Eye (tissue), 1 donor: ENCODE measurements at regions not wholly inside any gene's neighbourhood (a gene's known extent, or its start where the extent isn't known, plus 50 kb on each side); places are given as distances from the start of the nearest gene placed in this dataset.

ENCODE experiments used
- DNase-seq: peaks from one replicate; pipeline ENCODE4 v3.0.0-alpha.2; 2015

GRCh38 chr21:28783641-28784185 is 209.0 kb downstream of the LTN1 start:
- no peak for DNase-seq

DNA sequence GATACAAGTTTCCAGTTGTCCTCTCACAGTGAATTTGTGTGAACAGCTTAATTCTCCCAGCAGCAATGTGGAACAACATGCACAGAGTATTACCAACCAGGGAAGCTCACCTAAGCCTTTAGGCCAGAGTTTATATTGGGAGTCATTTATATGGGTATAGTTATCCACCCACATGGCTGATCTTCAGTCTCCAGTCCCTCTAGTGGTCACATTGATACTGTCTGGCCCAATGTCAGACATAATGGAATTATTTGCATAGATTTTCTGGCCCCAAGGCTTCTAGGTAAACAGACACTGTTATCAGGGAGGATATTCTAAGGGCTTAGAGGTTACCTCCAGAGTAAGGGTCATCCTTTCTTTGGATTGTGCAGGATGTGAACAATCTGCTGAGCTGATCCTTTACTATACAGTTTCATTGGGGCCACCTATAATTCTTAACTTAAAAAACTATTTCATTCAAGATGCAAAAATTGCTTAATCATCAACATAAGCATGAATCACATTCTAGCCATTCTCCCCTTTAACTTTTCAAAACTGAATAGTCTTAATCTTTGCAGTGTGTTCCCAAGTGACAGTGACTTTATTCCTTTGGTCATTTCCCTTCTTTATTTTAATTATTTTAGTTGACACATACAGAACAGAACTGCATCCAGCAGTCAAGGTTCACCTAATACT is 210.9 kb downstream of the LTN1 start:
- no peak for DNase-seq

DNA sequence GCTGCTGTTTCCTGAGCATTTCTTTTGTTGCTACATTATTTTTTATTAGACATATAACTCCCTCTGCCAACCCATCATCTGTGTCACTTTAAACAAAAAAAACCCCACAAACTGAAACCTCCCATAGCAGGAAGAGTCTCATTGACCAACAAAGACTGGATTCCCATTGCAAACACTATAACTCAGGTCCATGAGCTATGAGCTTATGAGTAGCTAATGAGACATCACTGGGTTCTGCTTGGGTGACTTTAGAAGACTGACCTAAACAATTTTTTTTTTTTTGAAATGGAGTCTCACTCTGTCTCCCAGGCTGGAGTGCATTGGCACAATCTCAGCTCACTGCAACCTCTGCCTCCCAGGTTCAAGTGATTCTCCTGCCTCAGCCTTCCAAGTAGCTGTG is 212.8 kb downstream of the LTN1 start:
- DNase-seq = no peak

DNA sequence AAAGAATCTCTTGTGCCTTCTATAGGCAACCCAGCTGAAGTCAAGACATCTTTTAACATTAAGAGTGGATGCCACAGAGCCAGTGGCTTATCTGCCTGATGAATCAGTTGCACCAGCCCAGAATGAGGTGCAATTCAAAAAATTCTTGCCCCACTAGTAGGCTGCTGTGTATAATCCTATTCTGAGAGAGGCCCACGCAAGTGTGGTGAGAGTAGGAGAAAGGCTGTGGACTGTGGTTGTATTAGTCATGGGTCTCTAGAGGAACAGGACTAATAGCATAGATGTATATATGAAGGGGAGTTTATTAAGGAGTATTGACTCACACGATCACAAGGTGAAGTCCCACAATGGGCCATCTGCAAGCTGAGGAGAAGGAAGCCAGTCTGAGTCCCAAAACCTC is 216.4 kb downstream of the LTN1 start:
- no peak for DNase-seq

- no peak for DNase-seq
Measured at GRCh38 chr21:28775071-28775470, 217.6 kb downstream of the LTN1 start.

GRCh38 chr21:28773036-28773435 is 219.6 kb downstream of the LTN1 start:
- no peak for DNase-seq

- DNase-seq = peak; percentile 11
Measured at GRCh38 chr21:28771790-28772501, 220.7 kb downstream of the LTN1 start.

- no peak for DNase-seq
Measured at GRCh38 chr21:28770867-28771661, 221.6 kb downstream of the LTN1 start.

GRCh38 chr21:28769683-28770082 is 223.0 kb downstream of the LTN1 start:
- no peak for DNase-seq

GRCh38 chr21:28768753-28769152 is 223.9 kb downstream of the LTN1 start:
- no peak for DNase-seq

DNA sequence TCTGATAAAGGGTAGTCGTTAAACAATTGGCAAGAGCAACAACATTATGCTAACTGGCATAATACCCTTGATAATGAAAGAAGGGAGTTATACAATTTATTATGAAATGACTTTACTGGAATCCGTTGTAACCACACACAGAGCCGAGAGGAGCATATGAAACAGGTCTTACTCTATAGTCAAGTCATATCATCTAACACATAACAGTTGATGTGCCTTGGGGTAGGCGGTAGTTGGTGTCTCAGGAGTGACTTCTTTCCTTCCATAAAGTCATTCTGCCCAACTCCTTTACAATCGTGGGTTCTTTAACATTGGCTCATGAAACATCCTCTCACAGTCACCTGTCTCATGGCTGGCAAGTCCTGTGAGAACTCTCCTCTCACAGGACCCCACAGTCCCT is 225.2 kb downstream of the LTN1 start:
- no peak for DNase-seq

GRCh38 chr21:28763809-28764418 is 228.8 kb downstream of the LTN1 start:
- no peak for DNase-seq

DNA sequence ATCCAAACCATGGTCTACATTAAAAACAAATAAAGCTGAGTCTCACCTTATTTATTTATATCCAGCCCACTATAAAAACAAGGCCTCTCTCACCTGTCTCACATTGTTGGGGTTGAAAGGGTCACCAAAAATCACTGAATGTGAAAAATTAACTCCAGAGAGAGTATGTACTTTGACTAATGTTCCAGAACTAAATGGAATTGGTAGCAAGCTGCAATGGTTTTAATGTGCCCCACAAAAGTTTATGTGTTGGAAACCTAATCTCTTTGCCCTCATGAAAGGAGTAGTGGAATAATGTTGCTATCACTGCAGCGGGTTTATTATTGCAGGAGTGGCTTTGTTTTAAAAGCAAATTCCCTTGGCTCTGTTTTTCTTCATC is 230.3 kb downstream of the LTN1 start:
- DNase-seq = no peak

- no peak for DNase-seq
Measured at GRCh38 chr21:28761674-28762356, 230.9 kb downstream of the LTN1 start.

DNA sequence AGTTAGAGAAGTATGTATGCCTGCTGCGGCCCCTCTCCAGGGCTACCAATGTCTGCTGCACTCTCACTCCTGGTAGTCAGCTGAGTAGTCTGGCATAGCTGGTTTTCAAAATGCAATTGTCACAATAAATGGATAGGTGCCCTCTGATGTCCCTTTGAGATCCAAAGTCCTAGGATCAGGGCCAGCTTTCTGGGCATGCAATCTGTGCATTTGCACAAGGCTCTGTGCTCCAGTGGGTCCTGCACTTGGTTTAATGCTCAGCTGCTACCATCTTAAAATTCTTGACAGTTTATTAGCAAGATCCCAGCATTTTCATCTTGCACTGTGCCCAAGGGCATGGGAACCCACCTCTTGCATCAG is 233.8 kb downstream of the LTN1 start:
- DNase-seq = no peak

DNA sequence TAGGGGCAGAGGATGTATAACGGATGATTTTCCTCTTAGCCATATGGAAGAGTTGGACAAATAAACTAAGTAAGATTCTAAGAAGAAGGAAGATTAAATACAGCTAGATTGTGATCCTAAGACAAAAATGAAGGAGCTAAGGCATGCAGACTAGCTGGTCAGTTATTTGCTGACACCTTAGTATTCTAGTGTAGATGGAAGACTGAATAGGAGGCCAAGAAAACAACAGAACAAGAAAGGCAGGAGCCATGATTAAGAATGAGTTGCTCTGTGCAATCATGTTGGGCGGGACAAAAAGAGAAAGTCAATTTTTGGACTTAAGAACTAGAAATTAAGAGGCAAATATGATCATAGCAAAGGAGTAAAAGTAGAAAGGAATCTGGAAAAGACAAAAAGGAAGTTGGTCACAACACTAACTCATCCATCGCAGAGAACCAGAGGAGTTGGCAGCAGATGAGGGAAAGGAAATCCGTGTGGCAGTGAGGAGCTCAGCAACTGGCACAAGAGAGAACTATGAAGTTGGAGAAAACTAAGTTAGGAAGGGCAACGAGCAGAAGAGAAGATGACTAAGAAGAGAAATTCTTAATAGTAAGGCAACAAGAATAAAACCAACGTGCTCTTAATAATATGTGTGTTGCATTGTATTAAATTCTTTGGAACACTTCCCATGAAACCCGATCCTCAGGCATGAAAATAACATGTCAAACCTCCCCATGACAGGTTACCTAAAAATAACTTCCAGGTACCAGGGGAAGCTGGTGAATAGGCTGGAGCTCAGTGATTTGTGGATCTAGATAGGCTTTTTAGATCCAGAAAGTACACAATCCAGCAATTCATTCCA is 234.4 kb downstream of the LTN1 start:
- DNase-seq = no peak

DNA sequence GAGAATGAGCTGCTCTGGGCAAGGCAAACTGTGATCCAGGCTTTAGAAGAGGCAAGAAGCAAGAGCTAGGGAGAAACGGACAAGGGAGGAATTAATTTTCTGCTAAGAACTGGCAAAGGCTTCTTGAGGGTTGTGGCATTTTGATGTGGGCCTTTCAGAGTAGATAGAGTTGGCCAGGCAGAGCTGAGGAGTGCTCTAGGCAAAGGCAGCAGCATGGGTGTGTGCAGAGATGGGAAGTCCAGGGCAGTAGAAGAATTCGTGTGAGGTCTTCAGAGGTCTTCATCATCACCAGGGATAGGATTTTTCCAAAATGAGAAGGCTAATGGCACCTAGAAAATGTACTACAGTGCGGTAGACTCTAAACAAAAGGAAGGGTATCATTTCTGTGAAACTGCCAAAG is 237.8 kb downstream of the LTN1 start:
- DNase-seq = no peak

DNA sequence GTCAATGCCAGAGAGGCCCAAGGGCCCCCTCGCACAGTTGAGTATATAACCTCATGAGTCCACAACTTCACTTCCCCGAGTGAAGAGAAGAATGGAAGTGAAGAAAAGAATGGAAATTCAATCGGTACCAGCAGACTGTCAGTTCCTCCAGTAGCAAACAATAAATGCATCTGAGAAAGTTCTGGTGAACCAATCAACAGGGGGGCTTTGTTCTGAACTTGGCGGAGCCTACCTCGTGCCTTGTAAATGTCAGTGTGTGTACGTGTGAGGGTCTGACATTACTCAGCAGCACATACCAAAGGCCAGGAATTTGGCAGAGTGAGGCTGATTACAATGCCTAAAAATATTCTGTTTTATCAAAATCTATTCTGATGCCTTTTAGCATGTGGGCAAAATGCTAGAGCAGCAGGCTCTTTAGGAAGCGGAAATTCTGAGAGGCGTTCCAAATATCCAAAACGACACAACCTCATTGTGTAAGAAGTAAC is 238.5 kb downstream of the LTN1 start:
- DNase-seq = no peak

- no peak for DNase-seq
Measured at GRCh38 chr21:28752131-28752530, 240.5 kb downstream of the LTN1 start.

DNA sequence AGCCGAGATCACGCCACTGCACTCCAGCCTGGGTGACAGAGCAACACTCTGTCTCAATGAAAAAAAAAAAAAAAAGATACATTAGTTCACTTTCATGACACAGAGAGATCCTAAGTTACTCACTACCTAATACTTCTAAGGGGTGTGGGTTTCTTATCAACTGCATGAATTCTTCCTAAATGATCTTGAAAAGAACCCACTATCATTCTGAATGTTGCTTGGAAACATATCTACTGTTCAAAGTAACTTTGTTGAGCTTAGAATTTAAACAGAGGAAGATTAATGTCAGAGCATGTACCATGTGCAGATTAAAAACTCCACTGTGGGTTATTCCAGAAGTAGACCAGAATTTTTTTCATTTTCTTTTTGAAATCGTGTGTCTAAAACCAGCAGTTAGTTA is 241.5 kb downstream of the LTN1 start:
- no peak for DNase-seq

DNA sequence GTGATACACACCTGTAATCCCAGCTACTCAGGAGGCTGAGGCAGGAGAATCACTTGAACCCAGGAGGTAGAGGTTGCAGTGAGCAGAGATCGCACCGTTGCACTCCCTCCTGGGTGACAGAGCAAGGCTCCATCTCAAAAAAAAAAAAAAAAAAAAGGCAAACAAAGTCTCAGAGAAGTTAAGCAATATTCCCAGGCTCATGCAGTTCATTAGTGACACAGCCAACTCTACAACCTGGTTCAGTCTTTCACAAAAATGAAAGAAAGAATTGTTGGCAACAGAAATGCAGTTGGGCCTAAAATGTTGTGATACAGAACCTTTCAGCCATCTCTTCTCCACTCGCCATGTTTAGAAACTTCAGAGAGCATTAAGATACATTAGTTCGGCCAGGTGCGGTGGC is 242.1 kb downstream of the LTN1 start:
- DNase-seq = no peak

DNA sequence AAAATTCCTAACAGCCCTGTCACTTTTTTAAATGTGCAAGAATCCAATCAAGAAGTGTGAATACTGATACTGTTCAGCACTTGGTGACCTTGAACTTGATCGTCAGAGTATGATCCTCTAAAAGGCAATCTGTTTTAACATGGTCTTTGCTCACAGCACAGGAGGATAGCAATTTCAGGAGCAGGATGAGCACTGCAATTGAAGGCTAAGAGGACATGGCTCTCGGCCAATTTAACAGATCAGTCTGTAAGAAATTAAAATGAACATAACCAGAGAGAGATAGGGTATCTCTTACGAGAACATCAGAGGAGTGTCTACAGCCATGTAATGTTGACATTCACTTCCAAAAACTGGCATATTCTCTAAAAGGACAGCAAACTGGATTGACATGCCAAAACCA is 243.1 kb downstream of the LTN1 start:
- no peak for DNase-seq
